Activated B cell treated with CpG ODN at 0.5 μM for 24 hours (primary cell): ENCODE measurements at regions not wholly inside any gene's neighbourhood (a gene's known extent, or its start where the extent isn't known, plus 50 kb on each side); places are given as distances from the start of the nearest gene placed in this dataset.

Experiments used
- ATAC-seq: fragments of 200-7000 bp; cut with Tn5 transposase; one replicate; pipeline ENCODE4 v1.10.0; 2021; ENCODE audit warnings: low read depth, mild to moderate bottlenecking, moderate library complexity
- CTCF ChIA-PET: fragments of 350-600 bp; sonication (Branson Sonifier 250); formaldehyde crosslinking; loops from one replicate; lab custom pipeline; 2021; ENCODE audit warnings: antibody characterized with exemption; lab: Charles Lee
- POLR2A ChIA-PET: fragments of 350-600 bp; sonication (Branson Sonifier 250); formaldehyde crosslinking; loops from one replicate; lab custom pipeline; 2021; ENCODE audit warnings: antibody characterized with exemption; lab: Charles Lee
- DNase-seq: peaks from one replicate; pipeline ENCODE4 v3.0.0; 2022
- H3K27ac Mint-ChIP-seq: one replicate; pipeline ENCODE4 v1.8.0; 2020; ENCODE audit warnings: mixed read lengths
- H3K27me3 Mint-ChIP-seq: one replicate; pipeline ENCODE4 v1.8.0; 2021; ENCODE audit warnings: mixed read lengths
- H3K36me3 Mint-ChIP-seq: one replicate; pipeline ENCODE4 v1.8.0; 2021; ENCODE audit warnings: low read depth, mixed read lengths
- H3K4me1 Mint-ChIP-seq: one replicate; pipeline ENCODE4 v1.8.0; 2021; ENCODE audit warnings: mixed read lengths
- H3K4me3 Mint-ChIP-seq: one replicate; pipeline ENCODE4 v1.8.0; 2020; ENCODE audit warnings: mild to moderate bottlenecking, mixed read lengths
- H3K9me3 Mint-ChIP-seq: one replicate; pipeline ENCODE4 v1.8.0; 2020; ENCODE audit warnings: mixed read lengths
- intact Hi-C: fragments of 100-400 bp; cut with micrococcal nuclease; formaldehyde crosslinking; loops from one replicate; pipeline ENCODE4 v1.15.1; 2024
- TF ChIP-seq, protein P1 (sequence below): fragments of 200-600 bp; IDR thresholded peaks from one replicate; pipeline ENCODE4 v1.8.0; 2022; ENCODE audit warnings: antibody characterized with exemption, mild to moderate bottlenecking

DNA sequence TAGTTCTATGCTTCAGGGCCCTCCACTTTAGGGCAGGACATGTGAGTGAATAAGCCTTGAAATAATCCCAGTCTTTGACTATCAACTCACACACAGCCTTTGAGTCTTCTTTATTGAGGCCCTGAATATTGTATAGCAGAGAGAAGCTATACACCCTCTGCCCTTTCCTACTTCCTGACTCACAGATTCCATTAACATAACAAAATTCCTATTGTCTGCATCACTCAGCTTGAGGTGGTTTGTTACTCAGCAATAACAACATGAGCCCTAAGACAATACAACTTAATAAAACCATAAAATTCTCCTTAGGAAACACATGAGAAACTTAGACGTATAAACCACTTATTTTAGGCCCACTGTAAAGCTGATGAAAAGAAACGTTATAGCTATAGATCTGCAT lies 680.3 kb upstream of the DIAPH2 start:
- ChIA-PET CTCF (no interaction called here), POLR2A (no interaction called here)

DNA sequence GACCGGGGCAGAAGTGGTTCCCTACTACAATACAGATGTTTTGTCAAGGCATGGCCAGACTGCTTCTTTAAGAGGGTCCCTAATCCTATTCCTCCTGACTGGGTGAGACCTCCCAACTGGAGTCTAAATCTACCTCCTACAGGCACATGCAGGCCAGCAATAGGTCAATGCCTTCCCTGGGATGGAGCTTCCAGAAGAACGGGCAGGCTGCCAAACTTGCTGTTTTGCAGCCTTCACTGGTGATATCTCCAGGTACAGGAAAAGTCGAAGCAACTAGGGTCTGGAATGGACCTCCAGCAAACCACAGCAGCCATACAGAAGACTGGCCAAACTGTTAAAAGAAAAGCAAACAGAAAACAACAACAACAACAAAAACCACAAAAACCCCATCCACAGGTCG lies 678.4 kb upstream of the DIAPH2 start:
- TF ChIP-seq, protein P1, sequence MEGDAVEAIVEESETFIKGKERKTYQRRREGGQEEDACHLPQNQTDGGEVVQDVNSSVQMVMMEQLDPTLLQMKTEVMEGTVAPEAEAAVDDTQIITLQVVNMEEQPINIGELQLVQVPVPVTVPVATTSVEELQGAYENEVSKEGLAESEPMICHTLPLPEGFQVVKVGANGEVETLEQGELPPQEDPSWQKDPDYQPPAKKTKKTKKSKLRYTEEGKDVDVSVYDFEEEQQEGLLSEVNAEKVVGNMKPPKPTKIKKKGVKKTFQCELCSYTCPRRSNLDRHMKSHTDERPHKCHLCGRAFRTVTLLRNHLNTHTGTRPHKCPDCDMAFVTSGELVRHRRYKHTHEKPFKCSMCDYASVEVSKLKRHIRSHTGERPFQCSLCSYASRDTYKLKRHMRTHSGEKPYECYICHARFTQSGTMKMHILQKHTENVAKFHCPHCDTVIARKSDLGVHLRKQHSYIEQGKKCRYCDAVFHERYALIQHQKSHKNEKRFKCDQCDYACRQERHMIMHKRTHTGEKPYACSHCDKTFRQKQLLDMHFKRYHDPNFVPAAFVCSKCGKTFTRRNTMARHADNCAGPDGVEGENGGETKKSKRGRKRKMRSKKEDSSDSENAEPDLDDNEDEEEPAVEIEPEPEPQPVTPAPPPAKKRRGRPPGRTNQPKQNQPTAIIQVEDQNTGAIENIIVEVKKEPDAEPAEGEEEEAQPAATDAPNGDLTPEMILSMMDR = no peak
- DNase-seq (no peak), ATAC-seq (no peak)
- POLR2A ChIA-PET = no interaction called here
- intact Hi-C loops = no loop called here
- H3K4me3 Mint-ChIP-seq = no peak overlapping the region
- no peaks in the 10 kb centered on the region for H3K9me3 Mint-ChIP-seq
- no peaks in the 10 kb centered on the region for H3K4me1 Mint-ChIP-seq
- H3K36me3 Mint-ChIP-seq = no peaks in the 10 kb centered on the region
- CTCF ChIA-PET = no interaction called here
- no peak overlapping the region for H3K27ac Mint-ChIP-seq
- H3K27me3 Mint-ChIP-seq = no peaks in the 10 kb centered on the region

More for the DNA sequence above, 680.3 kb upstream of the DIAPH2 start:
- intact Hi-C loops = no loop called here
- TF ChIP-seq, protein P1 = no peak
- Mint-ChIP-seq H3K36me3 (no peaks in the 10 kb centered on the region), H3K27ac (no peak overlapping the region), H3K27me3 (no peaks in the 10 kb centered on the region), H3K4me1 (no peaks in the 10 kb centered on the region), H3K4me3 (no peak overlapping the region), H3K9me3 (no peaks in the 10 kb centered on the region)
- no peak for DNase-seq
- no peak for ATAC-seq

DNA sequence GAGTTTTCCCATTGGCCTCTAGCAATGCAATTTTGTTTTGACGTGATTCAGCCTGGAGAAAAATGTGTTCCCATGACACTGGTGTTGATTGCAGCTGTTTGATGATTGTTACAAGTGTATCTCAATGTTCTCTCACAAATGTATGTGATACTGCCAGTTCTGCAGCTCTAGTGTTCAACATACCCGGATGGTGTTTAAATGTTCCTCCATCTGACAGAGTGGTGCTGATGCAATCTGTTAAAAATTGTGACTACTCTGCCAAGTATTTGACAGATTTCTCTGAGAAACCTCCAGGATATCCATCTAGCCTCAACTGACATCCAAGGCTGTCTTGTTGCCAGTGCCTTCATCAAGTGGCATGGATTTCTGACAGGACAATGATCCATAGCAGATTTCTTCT lies 657.2 kb upstream of the DIAPH2 start:
- no peak overlapping the region for H3K27ac Mint-ChIP-seq
- peaks cover 2% of the 10 kb centered on the region for H3K9me3 Mint-ChIP-seq
- no peaks in the 10 kb centered on the region for H3K4me1 Mint-ChIP-seq
- intact Hi-C loops = no loop called here
- no peak for DNase-seq
- no peak for ATAC-seq
- ChIA-PET POLR2A (no interaction called here), CTCF (no interaction called here)
- no peaks in the 10 kb centered on the region for H3K27me3 Mint-ChIP-seq
- H3K4me3 Mint-ChIP-seq = no peak overlapping the region
- H3K36me3 Mint-ChIP-seq = no peaks in the 10 kb centered on the region
- TF ChIP-seq, protein P1 = no peak

DNA sequence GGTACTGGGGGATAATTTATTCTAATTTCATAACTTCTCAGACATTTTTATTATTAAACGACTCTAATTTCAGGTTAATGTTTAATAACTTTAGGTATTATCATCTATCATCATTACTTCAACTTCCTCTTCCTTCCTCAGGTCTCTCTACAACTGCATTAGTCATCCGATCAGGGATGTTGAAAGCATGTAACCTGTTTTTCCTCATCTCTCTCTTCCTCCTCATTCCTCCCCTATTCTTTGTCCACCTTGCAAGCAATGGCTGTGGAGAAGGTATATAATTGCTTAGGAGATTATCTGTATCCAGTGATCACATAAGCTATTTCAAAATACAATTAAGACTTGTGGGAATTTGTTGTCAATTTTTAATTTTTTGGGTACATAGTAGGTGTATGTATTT lies 632.6 kb upstream of the DIAPH2 start:
- TF ChIP-seq, protein P1 = no peak
- Mint-ChIP-seq H3K9me3 (no peaks in the 10 kb centered on the region), H3K4me3 (no peak overlapping the region), H3K27ac (no peak overlapping the region), H3K4me1 (no peaks in the 10 kb centered on the region), H3K36me3 (no peaks in the 10 kb centered on the region), H3K27me3 (no peaks in the 10 kb centered on the region)
- intact Hi-C loops = no loop called here
- DNase-seq (no peak), ATAC-seq (no peak)
- POLR2A ChIA-PET = no interaction called here
- CTCF ChIA-PET = no interaction called here

DNA sequence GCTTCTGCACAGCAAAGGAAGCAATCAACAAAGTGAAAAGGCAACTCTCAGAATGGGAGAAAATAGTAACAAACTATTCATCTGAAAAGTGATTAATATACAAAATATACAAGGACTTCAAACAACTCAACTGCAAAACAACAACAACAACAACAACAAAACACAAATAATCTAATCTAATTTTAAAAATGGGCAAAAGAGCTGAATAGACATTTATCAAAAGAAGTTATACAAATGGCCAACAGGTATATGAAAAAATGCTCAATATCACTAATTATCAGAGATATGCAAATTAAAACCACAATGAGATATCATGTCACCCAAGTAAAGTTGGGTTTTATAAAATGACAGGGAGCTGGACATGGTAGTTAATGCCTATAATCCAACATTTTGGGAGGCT lies 602.8 kb upstream of the DIAPH2 start:
- Mint-ChIP-seq H3K4me1 (no peaks in the 10 kb centered on the region), H3K27ac (no peak overlapping the region), H3K4me3 (no peak overlapping the region), H3K36me3 (no peaks in the 10 kb centered on the region), H3K9me3 (peaks cover 3% of the 10 kb centered on the region), H3K27me3 (no peaks in the 10 kb centered on the region)
- DNase-seq (no peak), ATAC-seq (no peak)
- intact Hi-C loops = no loop called here
- TF ChIP-seq, protein P1 = no peak
- ChIA-PET POLR2A (no interaction called here), CTCF (no interaction called here)
